ENCODE measurements at regions not wholly inside any gene's neighbourhood (a gene's known extent, or its start where the extent isn't known, plus 50 kb on each side); places are given as distances from the start of the nearest gene placed in this dataset.

DNA sequence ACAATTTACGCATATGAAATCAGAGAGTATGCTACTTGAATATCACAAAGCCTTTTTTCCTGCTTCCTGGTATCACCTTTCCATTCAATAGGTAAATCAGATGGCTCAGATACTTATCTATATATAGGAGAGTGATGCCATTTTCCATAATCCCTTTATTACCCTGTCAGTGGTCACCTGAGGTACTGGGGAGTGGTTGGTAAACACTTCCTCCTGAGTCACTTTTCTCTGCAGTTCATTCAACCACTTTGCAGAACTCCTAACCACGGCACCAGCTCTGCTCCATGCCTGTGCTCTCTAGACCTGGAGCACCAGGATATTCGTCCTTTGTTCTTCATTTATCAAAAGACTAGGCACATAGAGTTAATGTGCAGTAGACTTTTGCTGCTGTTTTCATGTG is 748.5 kb upstream of the KLHL1 start:
- TF ChIP-seq, protein P1, sequence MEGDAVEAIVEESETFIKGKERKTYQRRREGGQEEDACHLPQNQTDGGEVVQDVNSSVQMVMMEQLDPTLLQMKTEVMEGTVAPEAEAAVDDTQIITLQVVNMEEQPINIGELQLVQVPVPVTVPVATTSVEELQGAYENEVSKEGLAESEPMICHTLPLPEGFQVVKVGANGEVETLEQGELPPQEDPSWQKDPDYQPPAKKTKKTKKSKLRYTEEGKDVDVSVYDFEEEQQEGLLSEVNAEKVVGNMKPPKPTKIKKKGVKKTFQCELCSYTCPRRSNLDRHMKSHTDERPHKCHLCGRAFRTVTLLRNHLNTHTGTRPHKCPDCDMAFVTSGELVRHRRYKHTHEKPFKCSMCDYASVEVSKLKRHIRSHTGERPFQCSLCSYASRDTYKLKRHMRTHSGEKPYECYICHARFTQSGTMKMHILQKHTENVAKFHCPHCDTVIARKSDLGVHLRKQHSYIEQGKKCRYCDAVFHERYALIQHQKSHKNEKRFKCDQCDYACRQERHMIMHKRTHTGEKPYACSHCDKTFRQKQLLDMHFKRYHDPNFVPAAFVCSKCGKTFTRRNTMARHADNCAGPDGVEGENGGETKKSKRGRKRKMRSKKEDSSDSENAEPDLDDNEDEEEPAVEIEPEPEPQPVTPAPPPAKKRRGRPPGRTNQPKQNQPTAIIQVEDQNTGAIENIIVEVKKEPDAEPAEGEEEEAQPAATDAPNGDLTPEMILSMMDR (conservative IDR thresholded peaks at IDR 0.05; ENCODE audit: low read depth, low read length), result no peak
- no peak for TF ChIP-seq EZH2phosphoT487 (IDR thresholded peaks at IDR 0.05; ENCODE audit: borderline replicate concordance, low read length)
